ENCODE measurements at regions not wholly inside any gene's neighbourhood (a gene's known extent, or its start where the extent isn't known, plus 50 kb on each side); places are given as distances from the start of the nearest gene placed in this dataset.
"Not testable (repeated sequence)": the region's sequence is repeated elsewhere in the genome, so short reads cannot be mapped to it uniquely, and the experiment has no call there.

- no peak for ATAC-seq
Measured at GRCh38 chr1:70556541-70556940, 145.5 kb downstream of the CTH start.

DNA sequence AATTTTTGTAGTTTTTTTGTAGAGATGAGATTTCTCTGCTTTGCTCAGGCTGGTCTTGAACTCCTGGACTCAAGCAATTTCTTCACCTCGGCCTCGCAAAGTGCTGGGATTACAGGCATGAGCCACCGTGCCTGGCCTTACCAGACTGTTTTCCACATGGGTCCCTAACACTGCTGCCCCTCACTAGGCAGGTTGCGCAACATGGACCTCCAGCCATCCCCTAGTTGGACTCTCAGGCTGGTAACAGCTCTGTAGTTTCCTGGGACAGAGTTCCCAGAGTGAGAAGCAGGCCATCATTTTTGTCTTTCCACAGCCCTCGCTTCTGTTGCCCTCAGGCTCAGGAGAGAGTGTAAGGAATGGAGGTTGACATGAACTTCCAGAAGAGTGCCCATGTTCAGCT, 156.1 kb downstream of the CTH start:
- ATAC-seq = no peak

- ATAC-seq = no peak
Measured at GRCh38 chr1:70571191-70571590, 160.1 kb downstream of the CTH start.

DNA sequence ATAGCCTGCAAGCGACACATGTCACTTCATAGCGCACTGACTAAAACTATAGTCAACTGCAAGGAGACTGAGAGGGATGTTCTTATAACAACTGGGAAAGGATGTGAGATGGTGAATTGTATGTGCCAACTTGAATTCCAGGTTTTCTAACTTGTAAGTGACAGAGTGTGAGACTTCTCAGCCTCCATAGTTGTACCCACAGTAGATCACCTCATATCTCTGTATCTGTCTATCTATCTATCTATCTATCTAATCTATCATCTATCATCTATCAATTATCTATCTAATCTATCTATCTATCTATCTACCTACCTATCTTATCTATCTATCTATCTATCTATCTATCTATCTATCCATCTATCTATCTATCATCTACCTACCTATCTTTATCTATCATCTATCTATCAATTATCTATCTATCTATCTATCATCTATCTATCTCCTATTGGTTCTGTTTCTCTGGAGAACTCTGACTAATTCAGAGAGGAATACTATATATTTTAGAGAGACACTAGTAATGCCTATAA, 162.3 kb downstream of the CTH start:
- ATAC-seq = no peak

- ATAC-seq = no peak
Measured at GRCh38 chr1:70581661-70582060, 170.6 kb downstream of the CTH start.

DNA sequence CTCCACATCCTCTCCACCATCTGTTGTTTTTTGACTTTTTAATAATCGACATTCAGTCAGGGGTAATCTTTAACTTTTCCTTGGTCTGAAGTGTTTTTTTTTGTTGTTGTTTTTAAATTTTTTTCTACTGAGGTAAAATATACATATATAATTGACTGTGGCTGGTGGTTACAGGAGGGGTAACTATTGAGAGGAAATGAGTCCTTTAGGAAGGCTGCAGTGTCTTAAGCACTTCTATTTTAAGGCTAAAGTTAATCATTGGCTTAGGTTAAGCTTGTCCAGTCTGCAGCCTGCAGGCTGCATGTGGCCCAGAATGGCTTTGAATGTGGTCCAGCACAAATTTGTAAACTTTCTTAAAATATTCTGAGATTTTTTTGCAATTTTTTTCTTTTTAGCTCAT, 172.5 kb downstream of the CTH start:
- ATAC-seq = no peak

DNA sequence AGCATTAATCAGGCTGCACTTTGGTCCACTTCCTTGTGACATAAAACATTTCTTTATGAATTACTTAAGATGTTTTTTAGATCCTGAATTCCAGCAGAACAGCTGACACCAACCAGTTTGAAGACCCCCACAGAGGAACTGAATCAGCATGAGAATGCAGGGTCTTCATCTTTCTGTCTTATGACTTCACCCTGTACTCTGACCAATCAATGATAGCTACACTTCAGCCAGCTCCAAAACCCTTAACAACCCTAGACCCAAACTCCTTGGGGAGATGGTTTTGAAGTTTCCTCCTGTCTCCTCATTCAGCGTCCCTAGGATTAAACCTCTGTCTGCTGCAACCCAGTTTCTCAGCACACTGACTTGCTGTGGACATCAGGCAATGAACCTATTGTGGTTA, 175.0 kb downstream of the CTH start:
- ATAC-seq = no peak

GRCh38 chr1:70587872-70588366, 176.9 kb downstream of the CTH start:
- ATAC-seq = no peak

GRCh38 chr1:70593551-70593950, 182.5 kb downstream of the CTH start:
- ATAC-seq = not testable (repeated sequence)

- ATAC-seq = no peak
Measured at GRCh38 chr1:70608815-70609214, 197.7 kb downstream of the CTH start.

GRCh38 chr1:70610164-70610563, 199.1 kb downstream of the CTH start:
- ATAC-seq = not testable (repeated sequence)

DNA sequence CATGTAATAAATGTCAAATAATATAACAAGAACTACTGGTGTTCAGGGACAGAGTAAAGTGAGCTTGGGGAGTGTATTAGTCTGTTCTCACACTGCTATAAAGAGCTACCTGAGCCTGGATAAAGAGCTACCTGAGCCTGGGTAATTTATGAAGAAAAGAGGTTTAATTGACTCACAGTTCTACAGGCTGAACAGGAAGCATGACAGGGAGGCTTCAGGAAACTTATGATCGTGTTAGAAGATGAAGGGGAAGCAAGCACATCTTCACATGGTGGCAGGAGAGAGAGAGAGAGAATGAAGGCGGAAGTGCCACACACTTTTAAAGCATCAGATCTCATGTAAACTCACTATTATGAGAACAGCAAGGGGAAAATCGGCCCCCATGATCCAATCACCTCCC, 205.9 kb downstream of the CTH start:
- ATAC-seq = no peak

DNA sequence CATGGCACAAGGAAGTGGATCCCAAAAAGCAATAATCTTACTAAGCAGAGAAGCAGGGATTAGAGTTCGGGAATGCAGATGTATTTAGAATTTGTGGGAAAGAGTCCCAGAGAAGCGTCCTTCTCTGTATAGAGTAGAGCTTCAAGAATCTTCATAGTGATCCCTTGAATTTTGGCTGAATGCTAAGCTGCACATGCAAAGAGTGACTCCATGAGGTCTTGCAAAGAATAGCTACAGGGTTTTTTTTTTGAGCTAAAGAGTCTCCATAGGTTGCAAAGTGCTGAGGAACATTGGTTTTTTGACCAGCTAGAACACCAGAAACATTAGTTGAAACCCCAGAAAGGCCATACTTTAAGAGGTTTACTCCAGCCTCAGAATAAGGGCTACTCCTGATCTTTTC, 206.7 kb downstream of the CTH start:
- ATAC-seq = no peak

GRCh38 chr1:70627910-70628309, 216.8 kb downstream of the CTH start:
- ATAC-seq = peak; percentile 31

DNA sequence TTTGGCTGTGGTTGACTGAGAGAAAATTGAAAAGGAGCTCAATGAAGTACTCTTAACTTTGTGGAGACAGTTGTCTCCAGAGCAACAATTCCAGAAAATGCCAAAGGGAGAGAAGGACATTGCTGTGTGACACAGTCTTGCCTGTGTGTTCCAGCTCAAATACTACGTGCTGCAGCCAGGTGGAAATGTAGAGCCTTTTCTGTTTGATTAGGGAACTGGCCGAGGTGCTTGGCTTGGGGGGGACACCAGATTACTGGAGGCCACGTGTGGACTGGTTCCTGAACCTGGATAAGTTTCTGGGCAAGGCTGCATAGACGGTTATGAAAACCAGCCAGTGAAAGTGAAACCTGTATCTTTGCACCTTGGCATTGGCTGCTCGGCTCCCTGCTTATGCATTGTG, 217.9 kb downstream of the CTH start:
- no peak for ATAC-seq

DNA sequence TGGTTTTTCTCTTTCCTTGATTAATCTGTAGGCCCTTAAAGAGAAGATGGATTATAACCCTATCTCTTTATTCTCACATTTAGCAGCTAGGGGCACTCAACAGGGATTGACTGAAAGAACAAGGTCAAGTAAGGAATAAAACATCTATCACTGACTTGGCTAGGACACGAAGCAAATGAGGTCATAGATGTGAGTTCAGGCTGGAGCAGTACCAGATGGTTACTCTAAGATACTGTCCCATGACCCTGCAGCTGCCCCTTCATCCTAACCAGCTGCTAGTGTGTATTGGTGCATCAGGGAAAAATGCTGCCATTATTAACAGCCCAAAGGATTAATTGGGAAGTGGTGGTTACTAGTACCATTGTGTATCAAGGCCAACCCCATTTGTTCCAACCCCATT, 221.9 kb downstream of the CTH start:
- no peak for ATAC-seq

GRCh38 chr1:70635868-70636267, 224.8 kb downstream of the CTH start:
- no peak for ATAC-seq

DNA sequence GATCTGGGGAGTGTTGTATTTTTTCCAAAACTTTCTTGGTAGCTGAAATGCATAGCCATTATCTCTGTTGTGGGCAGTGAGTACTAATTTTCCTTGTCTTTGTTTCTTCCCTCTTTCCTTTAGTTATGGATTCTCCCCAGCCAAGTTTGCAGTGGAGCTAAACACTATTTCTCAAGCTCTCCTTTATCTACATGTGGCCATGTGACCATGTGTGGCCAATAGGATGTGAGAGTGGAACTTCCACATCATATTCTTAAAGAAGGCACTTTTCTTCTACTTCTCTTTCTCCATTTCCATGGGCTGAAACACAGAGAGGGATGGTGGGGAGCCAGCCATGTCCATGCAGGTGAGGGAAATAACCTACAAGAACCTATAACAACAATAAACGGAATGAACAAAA, 230.8 kb downstream of the CTH start:
- ATAC-seq = no peak

DNA sequence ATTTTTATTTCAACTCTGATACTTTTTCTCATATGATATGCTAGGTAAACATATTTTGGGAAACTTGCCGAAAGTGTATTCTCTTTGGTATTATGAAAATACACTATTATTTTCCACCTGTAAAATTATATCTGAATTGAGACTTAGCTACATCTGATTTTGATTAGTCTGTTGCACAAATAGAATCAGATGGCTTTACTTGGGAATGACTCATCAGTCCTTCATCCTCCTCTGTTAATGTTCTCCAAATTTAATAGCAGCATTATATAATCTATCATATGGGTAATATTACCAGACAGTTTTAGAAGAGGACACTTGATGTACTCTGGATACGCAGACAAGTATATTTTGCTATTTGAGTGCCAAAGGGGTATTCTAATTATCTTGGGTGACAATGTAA, 245.3 kb downstream of the CTH start:
- ATAC-seq = no peak

- no peak for ATAC-seq
Measured at GRCh38 chr1:70659891-70660290, 248.8 kb downstream of the CTH start.

GRCh38 chr1:70666381-70667140, 255.5 kb downstream of the CTH start:
- ATAC-seq = no peak

GRCh38 chr1:70667494-70668170, 256.6 kb downstream of the CTH start:
- no peak for ATAC-seq

DNA sequence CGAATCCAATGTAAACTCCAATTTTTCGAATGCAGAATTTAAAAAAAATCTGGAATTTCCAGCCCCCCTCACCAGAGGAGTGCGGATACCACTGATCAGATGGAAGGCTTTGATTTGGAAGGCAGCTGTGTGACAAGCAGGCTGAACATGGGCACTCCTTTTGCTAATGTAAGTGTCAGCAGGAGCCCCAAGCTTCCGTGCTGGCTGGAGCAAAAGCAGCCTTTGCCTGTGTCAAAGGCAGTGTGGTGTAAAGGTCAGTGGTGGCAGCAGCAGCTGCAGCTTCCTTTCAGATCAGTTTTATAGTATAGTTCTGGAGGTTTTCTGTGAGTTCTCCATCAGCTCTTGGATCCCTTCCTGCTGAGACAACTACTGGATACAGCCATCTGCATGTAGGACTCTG, 259.9 kb downstream of the CTH start:
- no peak for ATAC-seq

DNA sequence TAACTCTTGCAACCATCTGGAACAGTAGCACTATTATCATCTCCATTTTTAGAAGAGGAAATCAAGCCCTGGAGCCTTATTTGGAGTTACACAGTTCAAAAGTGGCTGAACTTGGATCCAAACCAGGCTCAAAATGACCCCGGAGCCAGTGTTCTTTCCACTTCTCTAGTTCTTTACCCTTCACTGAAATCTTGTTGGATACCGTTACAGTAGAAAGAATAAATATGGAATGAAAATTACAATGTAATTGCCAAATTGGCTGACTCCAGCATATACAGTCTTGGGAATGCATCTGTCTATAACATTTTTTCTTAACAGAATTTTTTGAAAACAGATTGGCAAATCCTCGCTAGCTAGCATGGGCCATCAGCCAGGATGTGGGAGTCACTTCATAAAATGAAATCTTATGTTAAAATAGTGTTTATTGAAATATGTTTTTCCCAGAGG, 261.4 kb downstream of the CTH start:
- ATAC-seq = no peak

Measured in esophagus mucosa (tissue), 1 donor.